GM12878 (cell line): ENCODE measurements at regions not wholly inside any gene's neighbourhood (a gene's known extent, or its start where the extent isn't known, plus 50 kb on each side); places are given as distances from the start of the nearest gene placed in this dataset.

Experiments
- CBFB ChIP-seq: IDR thresholded peaks from 2 replicates; pipeline ENCODE4 v1.6.1; 2016; ENCODE audit warnings: antibody characterized with exemption, low read depth
- FOXK2 ChIP-seq: fragments of 450-650 bp; IDR thresholded peaks from 2 replicates; pipeline ENCODE4 v1.6.1; 2017; ENCODE audit warnings: mild to moderate bottlenecking, moderate library complexity
- HDAC6 ChIP-seq: fragments of 200-600 bp; sonication (generic); IDR thresholded peaks from one replicate; pipeline ENCODE4 v1.8.0; 2017; ENCODE audit warnings: antibody characterized with exemption; ENCODE audit not compliant: unreplicated experiment
- MEF2B ChIP-seq: fragments of 450-650 bp; IDR thresholded peaks from 2 replicates; pipeline ENCODE4 v1.6.1; 2018; ENCODE audit warnings: mild to moderate bottlenecking, moderate library complexity; ENCODE audit not compliant: partially characterized antibody, poor library complexity, severe bottlenecking
- MTA2 ChIP-seq: fragments of 450-650 bp; IDR thresholded peaks from 2 replicates; pipeline ENCODE4 v1.6.1; 2016; ENCODE audit warnings: low read depth, mild to moderate bottlenecking, moderate library complexity
- MYB ChIP-seq: fragments of 150-350 bp; IDR thresholded peaks from 2 replicates; pipeline ENCODE4 v1.6.1; 2014; ENCODE audit warnings: mild to moderate bottlenecking, low read depth, low read length, borderline replicate concordance
- PAX8 ChIP-seq: fragments of 450-650 bp; IDR thresholded peaks from 2 replicates; pipeline ENCODE4 v1.6.1; 2017; ENCODE audit warnings: mild to moderate bottlenecking, moderate library complexity
- RFX5 ChIP-seq: IDR thresholded peaks from 2 replicates; pipeline ENCODE4 v1.6.1; 2011; ENCODE audit warnings: low read depth, low read length, improper control_type of control experiment
- SMAD1 ChIP-seq: fragments of 450-650 bp; IDR thresholded peaks from 2 replicates; pipeline ENCODE4 v1.6.1; 2018; ENCODE audit warnings: mild to moderate bottlenecking, low read depth; ENCODE audit not compliant: partially characterized antibody
- SMAD5 ChIP-seq: IDR thresholded peaks from 2 replicates; pipeline ENCODE4 v1.6.1; 2016; ENCODE audit warnings: antibody characterized with exemption, low read depth
- SPI1 ChIP-seq: IDR thresholded peaks from 2 replicates; pipeline ENCODE4 v1.6.1; 2011; ENCODE audit warnings: low read depth, mild to moderate bottlenecking, low read length, moderate library complexity, borderline replicate concordance; ENCODE audit not compliant: insufficient read depth
- YY1 ChIP-seq: IDR thresholded peaks from 2 replicates; pipeline ENCODE4 v1.6.1; 2011; ENCODE audit warnings: low read depth, mild to moderate bottlenecking, low read length
- ZBED1 ChIP-seq: IDR thresholded peaks from 2 replicates; pipeline ENCODE4 v1.6.1; 2016; ENCODE audit warnings: borderline replicate concordance
- ZNF24 ChIP-seq: fragments of 450-650 bp; IDR thresholded peaks from 2 replicates; pipeline ENCODE4 v1.6.1; 2017; ENCODE audit warnings: antibody characterized with exemption, mild to moderate bottlenecking
- ZNF384 ChIP-seq: IDR thresholded peaks from 2 replicates; pipeline ENCODE4 v1.6.1; 2012; ENCODE audit warnings: low read depth, mild to moderate bottlenecking, low read length, improper control_type of control experiment, borderline replicate concordance
- ZSCAN29 ChIP-seq: fragments of 450-650 bp; IDR thresholded peaks from 2 replicates; pipeline ENCODE4 v1.6.1; 2017; ENCODE audit warnings: mild to moderate bottlenecking, moderate library complexity
- TF ChIP-seq, protein P1 (sequence below): fragments of 450-650 bp; IDR thresholded peaks from 2 replicates; pipeline ENCODE4 v1.6.1; 2017; ENCODE audit warnings: antibody characterized with exemption, mild to moderate bottlenecking, moderate library complexity
- TF ChIP-seq, protein P2 (sequence below): IDR thresholded peaks from 2 replicates; pipeline ENCODE4 v1.6.1; 2012; ENCODE audit warnings: mild to moderate bottlenecking, low read depth, low read length
- TF ChIP-seq, protein P3 (sequence below): IDR thresholded peaks from 2 replicates; pipeline ENCODE4 v1.6.1; 2011; ENCODE audit warnings: mild to moderate bottlenecking, low read depth, low read length, moderate library complexity; ENCODE audit not compliant: insufficient replicate concordance
- TF ChIP-seq, protein P4 (sequence below): fragments of 150-350 bp; IDR thresholded peaks from 2 replicates; pipeline ENCODE4 v1.6.1; 2016; ENCODE audit warnings: low read depth, low read length

DNA sequence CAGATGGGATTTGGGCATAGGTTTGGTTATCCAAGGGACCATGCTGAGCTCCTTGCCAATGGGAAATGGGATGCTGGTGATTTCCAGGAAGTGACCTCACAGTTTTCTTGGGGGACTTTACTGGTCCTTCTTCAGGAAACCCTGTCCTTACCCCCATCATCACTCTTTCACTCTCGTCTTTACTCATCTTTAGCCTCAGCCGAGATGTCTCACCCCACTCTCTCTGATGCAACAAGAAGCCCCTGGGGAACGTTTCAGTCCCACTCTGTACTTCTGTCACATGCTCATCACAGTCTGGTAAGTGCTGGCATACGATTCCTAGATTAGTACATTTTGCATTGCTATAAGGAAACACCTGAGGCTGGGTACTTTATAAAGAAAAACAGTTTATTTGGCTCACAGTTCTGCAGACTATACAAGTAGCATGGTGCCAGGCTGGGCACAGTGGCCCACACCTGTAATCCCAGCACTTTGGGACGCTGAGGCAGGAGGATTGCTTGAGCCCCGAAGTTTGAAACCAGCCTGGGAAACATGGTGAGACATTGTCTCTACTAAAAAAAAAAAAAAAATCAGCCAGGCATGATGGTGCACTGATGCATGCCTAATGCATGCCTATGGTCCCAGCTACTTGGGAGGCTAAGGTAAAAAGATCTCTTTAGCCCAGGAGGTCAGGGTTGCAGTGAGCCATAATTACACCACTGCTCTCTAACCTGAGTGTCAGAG lies 63.5 kb upstream of the VKORC1L1 start (continued):
- TF ChIP-seq MEF2B (peak; percentile 99), ZBED1 (peak; percentile 69; the same call in 1 of the 2 replicates), FOXK2 (no peak), RFX5 (no peak), CBFB (no peak), SPI1 (peak; percentile 44; the same call in 1 of the 2 replicates), ZNF24 (no peak), SMAD1 (peak; percentile 13), SMAD5 (no peak), PAX8 (no peak), HDAC6 (no peak), MYB (no peak), ZSCAN29 (no peak), YY1 (no peak), MTA2 (peak; percentile 83), ZNF384 (peak; percentile 61)
- TF ChIP-seq, protein P1, sequence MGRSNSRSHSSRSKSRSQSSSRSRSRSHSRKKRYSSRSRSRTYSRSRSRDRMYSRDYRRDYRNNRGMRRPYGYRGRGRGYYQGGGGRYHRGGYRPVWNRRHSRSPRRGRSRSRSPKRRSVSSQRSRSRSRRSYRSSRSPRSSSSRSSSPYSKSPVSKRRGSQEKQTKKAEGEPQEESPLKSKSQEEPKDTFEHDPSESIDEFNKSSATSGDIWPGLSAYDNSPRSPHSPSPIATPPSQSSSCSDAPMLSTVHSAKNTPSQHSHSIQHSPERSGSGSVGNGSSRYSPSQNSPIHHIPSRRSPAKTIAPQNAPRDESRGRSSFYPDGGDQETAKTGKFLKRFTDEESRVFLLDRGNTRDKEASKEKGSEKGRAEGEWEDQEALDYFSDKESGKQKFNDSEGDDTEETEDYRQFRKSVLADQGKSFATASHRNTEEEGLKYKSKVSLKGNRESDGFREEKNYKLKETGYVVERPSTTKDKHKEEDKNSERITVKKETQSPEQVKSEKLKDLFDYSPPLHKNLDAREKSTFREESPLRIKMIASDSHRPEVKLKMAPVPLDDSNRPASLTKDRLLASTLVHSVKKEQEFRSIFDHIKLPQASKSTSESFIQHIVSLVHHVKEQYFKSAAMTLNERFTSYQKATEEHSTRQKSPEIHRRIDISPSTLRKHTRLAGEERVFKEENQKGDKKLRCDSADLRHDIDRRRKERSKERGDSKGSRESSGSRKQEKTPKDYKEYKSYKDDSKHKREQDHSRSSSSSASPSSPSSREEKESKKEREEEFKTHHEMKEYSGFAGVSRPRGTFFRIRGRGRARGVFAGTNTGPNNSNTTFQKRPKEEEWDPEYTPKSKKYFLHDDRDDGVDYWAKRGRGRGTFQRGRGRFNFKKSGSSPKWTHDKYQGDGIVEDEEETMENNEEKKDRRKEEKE, result no peak
- TF ChIP-seq, protein P2, sequence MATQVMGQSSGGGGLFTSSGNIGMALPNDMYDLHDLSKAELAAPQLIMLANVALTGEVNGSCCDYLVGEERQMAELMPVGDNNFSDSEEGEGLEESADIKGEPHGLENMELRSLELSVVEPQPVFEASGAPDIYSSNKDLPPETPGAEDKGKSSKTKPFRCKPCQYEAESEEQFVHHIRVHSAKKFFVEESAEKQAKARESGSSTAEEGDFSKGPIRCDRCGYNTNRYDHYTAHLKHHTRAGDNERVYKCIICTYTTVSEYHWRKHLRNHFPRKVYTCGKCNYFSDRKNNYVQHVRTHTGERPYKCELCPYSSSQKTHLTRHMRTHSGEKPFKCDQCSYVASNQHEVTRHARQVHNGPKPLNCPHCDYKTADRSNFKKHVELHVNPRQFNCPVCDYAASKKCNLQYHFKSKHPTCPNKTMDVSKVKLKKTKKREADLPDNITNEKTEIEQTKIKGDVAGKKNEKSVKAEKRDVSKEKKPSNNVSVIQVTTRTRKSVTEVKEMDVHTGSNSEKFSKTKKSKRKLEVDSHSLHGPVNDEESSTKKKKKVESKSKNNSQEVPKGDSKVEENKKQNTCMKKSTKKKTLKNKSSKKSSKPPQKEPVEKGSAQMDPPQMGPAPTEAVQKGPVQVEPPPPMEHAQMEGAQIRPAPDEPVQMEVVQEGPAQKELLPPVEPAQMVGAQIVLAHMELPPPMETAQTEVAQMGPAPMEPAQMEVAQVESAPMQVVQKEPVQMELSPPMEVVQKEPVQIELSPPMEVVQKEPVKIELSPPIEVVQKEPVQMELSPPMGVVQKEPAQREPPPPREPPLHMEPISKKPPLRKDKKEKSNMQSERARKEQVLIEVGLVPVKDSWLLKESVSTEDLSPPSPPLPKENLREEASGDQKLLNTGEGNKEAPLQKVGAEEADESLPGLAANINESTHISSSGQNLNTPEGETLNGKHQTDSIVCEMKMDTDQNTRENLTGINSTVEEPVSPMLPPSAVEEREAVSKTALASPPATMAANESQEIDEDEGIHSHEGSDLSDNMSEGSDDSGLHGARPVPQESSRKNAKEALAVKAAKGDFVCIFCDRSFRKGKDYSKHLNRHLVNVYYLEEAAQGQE, result no peak
- TF ChIP-seq, protein P3, sequence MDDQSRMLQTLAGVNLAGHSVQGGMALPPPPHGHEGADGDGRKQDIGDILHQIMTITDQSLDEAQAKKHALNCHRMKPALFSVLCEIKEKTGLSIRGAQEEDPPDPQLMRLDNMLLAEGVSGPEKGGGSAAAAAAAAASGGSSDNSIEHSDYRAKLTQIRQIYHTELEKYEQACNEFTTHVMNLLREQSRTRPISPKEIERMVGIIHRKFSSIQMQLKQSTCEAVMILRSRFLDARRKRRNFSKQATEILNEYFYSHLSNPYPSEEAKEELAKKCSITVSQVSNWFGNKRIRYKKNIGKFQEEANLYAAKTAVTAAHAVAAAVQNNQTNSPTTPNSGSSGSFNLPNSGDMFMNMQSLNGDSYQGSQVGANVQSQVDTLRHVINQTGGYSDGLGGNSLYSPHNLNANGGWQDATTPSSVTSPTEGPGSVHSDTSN, result no peak
- TF ChIP-seq, protein P4, sequence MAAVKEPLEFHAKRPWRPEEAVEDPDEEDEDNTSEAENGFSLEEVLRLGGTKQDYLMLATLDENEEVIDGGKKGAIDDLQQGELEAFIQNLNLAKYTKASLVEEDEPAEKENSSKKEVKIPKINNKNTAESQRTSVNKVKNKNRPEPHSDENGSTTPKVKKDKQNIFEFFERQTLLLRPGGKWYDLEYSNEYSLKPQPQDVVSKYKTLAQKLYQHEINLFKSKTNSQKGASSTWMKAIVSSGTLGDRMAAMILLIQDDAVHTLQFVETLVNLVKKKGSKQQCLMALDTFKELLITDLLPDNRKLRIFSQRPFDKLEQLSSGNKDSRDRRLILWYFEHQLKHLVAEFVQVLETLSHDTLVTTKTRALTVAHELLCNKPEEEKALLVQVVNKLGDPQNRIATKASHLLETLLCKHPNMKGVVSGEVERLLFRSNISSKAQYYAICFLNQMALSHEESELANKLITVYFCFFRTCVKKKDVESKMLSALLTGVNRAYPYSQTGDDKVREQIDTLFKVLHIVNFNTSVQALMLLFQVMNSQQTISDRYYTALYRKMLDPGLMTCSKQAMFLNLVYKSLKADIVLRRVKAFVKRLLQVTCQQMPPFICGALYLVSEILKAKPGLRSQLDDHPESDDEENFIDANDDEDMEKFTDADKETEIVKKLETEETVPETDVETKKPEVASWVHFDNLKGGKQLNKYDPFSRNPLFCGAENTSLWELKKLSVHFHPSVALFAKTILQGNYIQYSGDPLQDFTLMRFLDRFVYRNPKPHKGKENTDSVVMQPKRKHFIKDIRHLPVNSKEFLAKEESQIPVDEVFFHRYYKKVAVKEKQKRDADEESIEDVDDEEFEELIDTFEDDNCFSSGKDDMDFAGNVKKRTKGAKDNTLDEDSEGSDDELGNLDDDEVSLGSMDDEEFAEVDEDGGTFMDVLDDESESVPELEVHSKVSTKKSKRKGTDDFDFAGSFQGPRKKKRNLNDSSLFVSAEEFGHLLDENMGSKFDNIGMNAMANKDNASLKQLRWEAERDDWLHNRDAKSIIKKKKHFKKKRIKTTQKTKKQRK, result no peak
